H1 (cell line): ENCODE measurements at regions not wholly inside any gene's neighbourhood (a gene's known extent, or its start where the extent isn't known, plus 50 kb on each side); places are given as distances from the start of the nearest gene placed in this dataset.

ENCODE experiments used
- CTCF ChIA-PET: fragments of 300-600 bp; sonication (Branson Sonifier 250); formaldehyde crosslinking; loops from one replicate; lab custom pipeline; 2021; ENCODE audit not compliant: partially characterized antibody; lab: Charles Lee
- POLR2A ChIA-PET: fragments of 300-600 bp; sonication (Branson Sonifier 250); formaldehyde crosslinking; loops from one replicate; lab custom pipeline; 2021; ENCODE audit warnings: inconsistent platforms; ENCODE audit not compliant: partially characterized antibody; lab: Charles Lee
- DNase-seq, 2 experiments: peaks; one replicate each; pipeline versions ENCODE4 v3.0.0 to v3.0.0-alpha.2; 2010 to 2022; ENCODE audit warnings: low spot score in 2 of 2, low read depth in 1 of 2, mixed read lengths in 1 of 2
- FAIRE-seq: peaks from 2 replicates; lab custom pipeline; 2011; peaks lifted over from hg19 to GRCh38; lab: Jason Lieb, UNC
- H2AFZ ChIP-seq: 2 replicates; pipeline ENCODE4 v1.8.1; 2012; ENCODE audit warnings: low read length, inconsistent platforms
- H2AK5ac ChIP-seq: 2 replicates; pipeline ENCODE4 v1.6.1; 2013; ENCODE audit warnings: low read depth, low read length
- H2BK120ac ChIP-seq: replicated peaks from 2 replicates; pipeline ENCODE3; 2013; ENCODE audit warnings: low read depth, low read length, inconsistent platforms
- H2BK12ac ChIP-seq: 2 replicates; pipeline ENCODE4 v1.6.1; 2013; ENCODE audit warnings: low read depth, low read length
- H2BK15ac ChIP-seq: 2 replicates; pipeline ENCODE4 v1.6.1; 2013; ENCODE audit warnings: low read length
- H2BK20ac ChIP-seq: 2 replicates; pipeline ENCODE4 v1.6.1; 2013; ENCODE audit warnings: low read length
- H2BK5ac ChIP-seq: 2 replicates; pipeline ENCODE4 v1.6.1; 2013; ENCODE audit warnings: low read depth, low read length
- H3K14ac ChIP-seq: 2 replicates; pipeline ENCODE4 v1.6.1; 2013; ENCODE audit warnings: inconsistent platforms; ENCODE audit not compliant: insufficient read length
- H3K18ac ChIP-seq: 2 replicates; pipeline ENCODE4 v1.6.1; 2013; ENCODE audit warnings: low read length; ENCODE audit errors: extremely low read depth
- H3K23ac ChIP-seq: 2 replicates; pipeline ENCODE4 v1.6.1; 2013; ENCODE audit warnings: inconsistent platforms; ENCODE audit not compliant: insufficient read length
- H3K23me2 ChIP-seq: 2 replicates; pipeline ENCODE4 v1.6.1; 2013; ENCODE audit warnings: low read depth, low read length
- H3K27ac ChIP-seq: 2 replicates; pipeline ENCODE4 v1.6.1; 2011; ENCODE audit warnings: low read depth, low read length, inconsistent platforms
- H3K27me3 ChIP-seq, 4 experiments: replicated peaks in 1 of 4; 1 replicate in 1 of 4; 2 replicates in 3 of 4; pipeline versions ENCODE4 v1.6.1 to v1.8.1; 2011 to 2013; ENCODE audit warnings: low read length in 3 of 4, mild to moderate bottlenecking in 3 of 4, inconsistent platforms in 2 of 4, mixed read lengths in 2 of 4, moderate library complexity in 1 of 4; ENCODE audit not compliant: control insufficient read depth in 3 of 4, insufficient read depth in 3 of 4; ENCODE audit errors: extremely low read depth in 1 of 4
- H3K36me3 ChIP-seq, 4 experiments: 2 replicates each; pipeline versions ENCODE4 v1.6.1 to v1.8.1; 2011 to 2013; ENCODE audit warnings: mild to moderate bottlenecking in 4 of 4, low read length in 3 of 4, moderate library complexity in 2 of 4, control low read depth in 1 of 4, inconsistent platforms in 1 of 4; ENCODE audit not compliant: insufficient read depth in 4 of 4, control insufficient read depth in 2 of 4
- H3K4ac ChIP-seq: replicated peaks from 2 replicates; pipeline ENCODE3; 2013; ENCODE audit warnings: low read length, low read depth, mixed read lengths, inconsistent platforms; ENCODE audit not compliant: insufficient read length
- H3K4me1 ChIP-seq, 4 experiments: replicated peaks in 1 of 4; 1 replicate in 1 of 4; 2 replicates in 3 of 4; pipeline versions ENCODE4 v1.6.1 to v1.8.1; 2011 to 2013; ENCODE audit warnings: low read length in 3 of 4, inconsistent platforms in 2 of 4, mixed read lengths in 1 of 4; ENCODE audit not compliant: insufficient read depth in 4 of 4, control insufficient read depth in 3 of 4
- H3K4me2 ChIP-seq, 2 experiments: 2 replicates each; pipeline versions ENCODE4 v1.6.1 to v1.8.1; 2011 to 2013; ENCODE audit warnings: low read depth in 2 of 2, low read length in 2 of 2, control low read depth in 1 of 2, inconsistent platforms in 1 of 2, mild to moderate bottlenecking in 1 of 2; ENCODE audit not compliant: insufficient read depth in 1 of 2
- H3K4me3 ChIP-seq, 4 experiments: fragments of 200-600, 300-600 bp in 1 of 4; sonication (generic), shearing (Covaris generic), sonication (Bioruptor Twin) in 1 of 4; 2 replicates each; pipeline versions ENCODE4 v1.5.1 to v1.8.1; 2011 to 2016; ENCODE audit warnings: low read length in 4 of 4, low read depth in 3 of 4, control low read depth in 2 of 4, inconsistent platforms in 2 of 4, mild to moderate bottlenecking in 2 of 4, mixed read lengths in 1 of 4, moderate library complexity in 1 of 4; ENCODE audit not compliant: insufficient read depth in 2 of 4; ENCODE audit errors: extremely low read depth in 1 of 4
- H3K56ac ChIP-seq: replicated peaks from 2 replicates; pipeline ENCODE3; 2013; ENCODE audit warnings: low read depth, mild to moderate bottlenecking, mixed read lengths, low read length, inconsistent platforms; ENCODE audit not compliant: insufficient read length
- H3K79me1 ChIP-seq: 2 replicates; pipeline ENCODE4 v1.6.1; 2013; ENCODE audit warnings: low read depth, low read length, control low read depth
- H3K79me2 ChIP-seq, 2 experiments: 2 replicates each; pipeline versions ENCODE4 v1.6.1 to v1.8.1; 2012 to 2013; ENCODE audit warnings: low read length in 2 of 2, mild to moderate bottlenecking in 2 of 2, inconsistent platforms in 1 of 2; ENCODE audit not compliant: insufficient read depth in 2 of 2, control insufficient read depth in 1 of 2
- H3K9ac ChIP-seq, 4 experiments: replicated peaks in 1 of 4; 1 replicate in 1 of 4; 2 replicates in 3 of 4; pipeline versions ENCODE4 v1.6.1 to v1.8.1; 2011 to 2013; ENCODE audit warnings: low read depth in 3 of 4, low read length in 3 of 4, control low read depth in 2 of 4, mild to moderate bottlenecking in 2 of 4, moderate library complexity in 2 of 4, inconsistent platforms in 1 of 4; ENCODE audit errors: extremely low read depth in 1 of 4
- H3K9me3 ChIP-seq, 2 experiments: 2 replicates each; pipeline versions ENCODE4 v1.6.1 to v1.8.1; 2012 to 2013; ENCODE audit warnings: mild to moderate bottlenecking in 2 of 2, moderate library complexity in 2 of 2, control low read depth in 1 of 2, inconsistent platforms in 1 of 2, low read depth in 1 of 2, low read length in 1 of 2, mixed read lengths in 1 of 2; ENCODE audit not compliant: insufficient read depth in 2 of 2
- H4K20me1 ChIP-seq, 2 experiments: replicated peaks in 1 of 2; 2 replicates each; pipeline versions ENCODE3 to v1.8.1; 2011 to 2013; ENCODE audit warnings: inconsistent platforms in 2 of 2, low read length in 2 of 2, mild to moderate bottlenecking in 1 of 2; ENCODE audit not compliant: insufficient read depth in 2 of 2, control insufficient read depth in 1 of 2
- H4K5ac ChIP-seq: 2 replicates; pipeline ENCODE4 v1.6.1; 2013; ENCODE audit warnings: low read length, low read depth, mixed read lengths, inconsistent platforms; ENCODE audit not compliant: insufficient read length
- H4K8ac ChIP-seq: 2 replicates; pipeline ENCODE4 v1.8.0; 2013; ENCODE audit warnings: mild to moderate bottlenecking, moderate library complexity, low read length, inconsistent platforms; ENCODE audit not compliant: insufficient read depth; ENCODE audit errors: extremely low read depth
- H4K91ac ChIP-seq: replicated peaks from 2 replicates; pipeline ENCODE3; 2013; ENCODE audit warnings: low read length, mixed read lengths, inconsistent platforms; ENCODE audit not compliant: insufficient read length
- BACH1 ChIP-seq: IDR thresholded peaks from 2 replicates; pipeline ENCODE4 v1.6.1; 2012; ENCODE audit warnings: low read length, improper control_type of control experiment
- BRCA1 ChIP-seq: IDR thresholded peaks from 2 replicates; pipeline ENCODE4 v1.6.1; 2012; ENCODE audit warnings: low read depth, low read length, improper control_type of control experiment
- CBX8 ChIP-seq: fragments of 300-800, 300-1000 bp; sonication (generic); IDR thresholded peaks from 2 replicates; pipeline ENCODE4 v1.7.1; 2016; ENCODE audit warnings: low read depth, low read length, borderline replicate concordance
- CHD2 ChIP-seq: IDR thresholded peaks from 2 replicates; pipeline ENCODE4 v1.6.1; 2012; ENCODE audit warnings: low read length, improper control_type of control experiment
- EGR1 ChIP-seq: IDR thresholded peaks from 2 replicates; pipeline ENCODE4 v1.6.1; 2011; ENCODE audit warnings: low read depth, low read length, borderline replicate concordance
- GABPA ChIP-seq: IDR thresholded peaks from 2 replicates; pipeline ENCODE4 v1.6.1; 2011; ENCODE audit warnings: mild to moderate bottlenecking, low read length, moderate library complexity, borderline replicate concordance; ENCODE audit not compliant: insufficient read depth
- GTF2F1 ChIP-seq: IDR thresholded peaks from 2 replicates; pipeline ENCODE4 v1.6.1; 2012; ENCODE audit warnings: low read depth, low read length, improper control_type of control experiment, borderline replicate concordance
- HDAC2 ChIP-seq, 2 experiments: fragments of 300-600 bp in 1 of 2; sonication (generic) in 1 of 2; IDR thresholded peaks; 2 replicates each; pipeline ENCODE4 v1.6.1; 2011 to 2012; ENCODE audit warnings: low read depth in 2 of 2, low read length in 2 of 2, mild to moderate bottlenecking in 2 of 2, moderate library complexity in 2 of 2, borderline replicate concordance in 1 of 2, inconsistent platforms in 1 of 2
- JUN ChIP-seq: IDR thresholded peaks from 2 replicates; pipeline ENCODE4 v1.6.1; 2011; ENCODE audit warnings: low read depth, mild to moderate bottlenecking, improper control_type of control experiment, low read length
- JUND ChIP-seq: IDR thresholded peaks from 2 replicates; pipeline ENCODE4 v1.6.1; 2011; ENCODE audit warnings: mild to moderate bottlenecking, improper control_type of control experiment, low read length
- KDM4A ChIP-seq: IDR thresholded peaks from one replicate; pipeline ENCODE4 v1.7.1; 2012; ENCODE audit warnings: low read depth, mild to moderate bottlenecking, moderate library complexity, low read length, inconsistent platforms; ENCODE audit not compliant: severe bottlenecking
- NRF1 ChIP-seq: IDR thresholded peaks from 2 replicates; pipeline ENCODE4 v1.6.1; 2011; ENCODE audit warnings: mild to moderate bottlenecking, low read depth, low read length, improper control_type of control experiment
- SP2 ChIP-seq: IDR thresholded peaks from 2 replicates; pipeline ENCODE4 v1.6.1; 2012; ENCODE audit warnings: mild to moderate bottlenecking, low read length, inconsistent platforms
- SP4 ChIP-seq: IDR thresholded peaks from 2 replicates; pipeline ENCODE4 v1.6.1; 2012; ENCODE audit warnings: low read length, inconsistent platforms
- SUZ12 ChIP-seq: fragments of 200-600 bp; sonication (generic); IDR thresholded peaks from 2 replicates; pipeline ENCODE4 v1.6.1; 2012; ENCODE audit warnings: mild to moderate bottlenecking, inconsistent platforms, low read length, moderate library complexity, mixed read lengths
- TCF12 ChIP-seq: IDR thresholded peaks from 2 replicates; pipeline ENCODE4 v1.6.1; 2011; ENCODE audit warnings: low read depth, mild to moderate bottlenecking, low read length
- WGBS, 2 experiments: shearing (Covaris generic) in 1 of 2; methylation state at CpG; one replicate each; pipeline versions ENCODE4 v1.1.6 to v1.1.7; 2013 to 2015; ENCODE audit warnings: low lambda C conversion rate in 2 of 2, mixed read lengths in 2 of 2, inconsistent platforms in 1 of 2, low coverage in 1 of 2, missing lambda C conversion rate in 1 of 2; ENCODE audit not compliant: insufficient replicate concordance in 2 of 2, insufficient coverage in 1 of 2, insufficient read length in 1 of 2; ENCODE audit errors: extremely low coverage in 1 of 2, missing lambda C conversion rate in 1 of 2; 5-methylcytosine and 5-hydroxymethylcytosine counted together

DNA sequence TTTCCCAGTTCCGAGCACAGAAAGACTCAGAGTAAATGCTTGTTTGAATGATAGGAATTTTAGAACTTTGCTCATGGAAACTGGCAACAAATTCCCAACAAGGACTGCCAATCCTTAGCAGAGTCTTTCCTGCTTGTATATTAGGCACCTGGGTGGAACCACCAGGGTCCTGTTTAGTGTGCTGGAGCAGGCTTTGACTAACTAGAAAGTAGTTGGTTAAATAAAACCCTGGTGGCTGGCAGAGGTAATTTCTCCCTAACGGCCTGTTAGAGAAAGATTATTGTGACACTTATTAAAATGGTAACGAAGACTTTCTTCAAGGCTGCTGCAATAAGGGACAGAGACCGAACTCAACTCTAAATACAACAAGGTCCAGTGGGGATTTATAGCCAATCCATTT, 103.6 kb upstream of the TEX13D start:
- Histone ChIP-seq H3K4ac (no peak overlapping the region), H3K36me3 (no peaks in the 10 kb centered on the region), H4K91ac (no peak overlapping the region), H3K9ac (no peak overlapping the region), H3K9me3 (no peaks in the 10 kb centered on the region), H3K4me3 (no peak overlapping the region), H3K56ac (no peak overlapping the region), H3K23me2 (no peaks in the 10 kb centered on the region), H3K79me2 (no peaks in the 10 kb centered on the region), H4K8ac (no peak overlapping the region), H2BK20ac (no peak overlapping the region), H3K14ac (no peak overlapping the region), H2AFZ (no peak overlapping the region), H3K4me2 (peak overlapping the region in 1 of 2 experiments; percentile 34; a peak in 2 of 4 replicates), H3K27ac (no peak overlapping the region), H3K4me1 (peaks cover 4 to 13% (median 11%) of the 10 kb centered on the region in 4 experiments; a peak in 5 of 7 replicates), H2BK15ac (no peak overlapping the region), H3K23ac (no peak overlapping the region), H2BK120ac (no peak overlapping the region), H2BK5ac (no peak overlapping the region), H4K5ac (no peak overlapping the region), H2AK5ac (no peak overlapping the region), H3K79me1 (no peaks in the 10 kb centered on the region), H4K20me1 (no peaks in the 10 kb centered on the region), H3K27me3 (no peaks in the 10 kb centered on the region; a peak in 1 of 7 replicates), H2BK12ac (no peak overlapping the region), H3K18ac (no peak overlapping the region)
- CTCF ChIA-PET = interaction anchor here (0.5 to 1.3 kb wide), 5 partner anchors 8 to 139 kb away, joined by 3 to 6 read pairs (median 4); no protein-coding TSS in a partner anchor
- POLR2A ChIA-PET = interaction anchor here (0.6 to 1.1 kb wide), 2 partner anchors 11 to 267 kb away, joined by 4 read pairs; no protein-coding TSS in a partner anchor
- FAIRE-seq (no peak), DNase-seq (no peak)
- 62% methylated on average over 4 of the region's 4 CpGs; no CpG with 5 or more reads in 1 of the 2 experiments for WGBS, 2 experiments
- no peak for TF ChIP-seq GTF2F1
- TF ChIP-seq SP4 = no peak
- no peak for TF ChIP-seq KDM4A
- no peak for TF ChIP-seq CBX8
- TF ChIP-seq TCF12 = no peak
- TF ChIP-seq GABPA = no peak
- no peak for TF ChIP-seq BACH1
- no peak for TF ChIP-seq HDAC2 (IDR thresholded peaks at IDR 0.05; ENCODE audit: borderline replicate concordance in 1 of 2, low read depth in 2 of 2, low read length in 2 of 2)
- TF ChIP-seq SP2 = no peak
- TF ChIP-seq EGR1 = no peak
- TF ChIP-seq NRF1 = no peak
- TF ChIP-seq SUZ12 = no peak
- TF ChIP-seq CHD2 = no peak
- no peak for TF ChIP-seq BRCA1
- TF ChIP-seq JUND = no peak
- no peak for TF ChIP-seq JUN
